ENCODE measurements at regions not wholly inside any gene's neighbourhood (a gene's known extent, or its start where the extent isn't known, plus 50 kb on each side); places are given as distances from the start of the nearest gene placed in this dataset.

DNA sequence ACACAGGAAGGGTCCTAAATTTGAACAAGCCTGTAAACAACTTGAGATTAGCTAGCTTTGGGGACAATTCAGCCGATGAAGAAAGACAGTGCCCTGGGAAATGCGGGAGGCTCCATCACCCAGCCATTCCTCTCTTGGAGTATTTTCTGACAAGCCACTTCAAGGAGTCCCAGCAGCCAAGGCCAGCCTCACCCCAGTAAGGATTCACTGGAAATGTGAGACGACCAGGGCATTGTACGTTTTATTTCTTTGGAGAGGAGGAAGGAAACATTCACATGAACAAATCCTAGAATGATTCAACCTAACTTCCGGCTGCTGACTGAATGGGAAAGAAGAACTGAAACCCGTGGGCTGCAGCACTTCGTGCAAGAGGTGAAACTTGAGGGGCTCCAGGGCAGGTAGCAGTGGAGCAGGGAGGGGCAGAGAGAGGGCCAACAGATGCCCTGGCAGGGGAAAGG, 116.4 kb upstream of the ARHGEF3 start:
- no peak overlapping the region for H3K27ac ChIP-seq (ENCODE audit: low read depth in 2 of 2, low read length in 2 of 2)
- no peak for FAIRE-seq
- TF ChIP-seq, protein P1, sequence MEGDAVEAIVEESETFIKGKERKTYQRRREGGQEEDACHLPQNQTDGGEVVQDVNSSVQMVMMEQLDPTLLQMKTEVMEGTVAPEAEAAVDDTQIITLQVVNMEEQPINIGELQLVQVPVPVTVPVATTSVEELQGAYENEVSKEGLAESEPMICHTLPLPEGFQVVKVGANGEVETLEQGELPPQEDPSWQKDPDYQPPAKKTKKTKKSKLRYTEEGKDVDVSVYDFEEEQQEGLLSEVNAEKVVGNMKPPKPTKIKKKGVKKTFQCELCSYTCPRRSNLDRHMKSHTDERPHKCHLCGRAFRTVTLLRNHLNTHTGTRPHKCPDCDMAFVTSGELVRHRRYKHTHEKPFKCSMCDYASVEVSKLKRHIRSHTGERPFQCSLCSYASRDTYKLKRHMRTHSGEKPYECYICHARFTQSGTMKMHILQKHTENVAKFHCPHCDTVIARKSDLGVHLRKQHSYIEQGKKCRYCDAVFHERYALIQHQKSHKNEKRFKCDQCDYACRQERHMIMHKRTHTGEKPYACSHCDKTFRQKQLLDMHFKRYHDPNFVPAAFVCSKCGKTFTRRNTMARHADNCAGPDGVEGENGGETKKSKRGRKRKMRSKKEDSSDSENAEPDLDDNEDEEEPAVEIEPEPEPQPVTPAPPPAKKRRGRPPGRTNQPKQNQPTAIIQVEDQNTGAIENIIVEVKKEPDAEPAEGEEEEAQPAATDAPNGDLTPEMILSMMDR (IDR thresholded peaks at IDR 0.05; ENCODE audit: borderline replicate concordance, extremely low read depth, insufficient read depth) = no peak
- no peak overlapping the region for H3K9ac ChIP-seq (ENCODE audit: low read length in 3 of 3)
- H3K4me3 ChIP-seq (ENCODE audit: low read length in 3 of 3) = no peak overlapping the region
- no peaks in the 10 kb centered on the region for H3K4me1 ChIP-seq (ENCODE audit: control insufficient read depth in 2 of 3, insufficient read depth in 2 of 3, low read depth in 1 of 3, low read length in 3 of 3)
- no peaks in the 10 kb centered on the region for H3K27me3 ChIP-seq (ENCODE audit: control insufficient read depth, insufficient read depth, low read length)
- no peaks in the 10 kb centered on the region for H3K9me3 ChIP-seq (ENCODE audit: control insufficient read depth in 2 of 3, insufficient read depth in 1 of 3, low read length in 3 of 3)
- intact Hi-C loops (cut with DNase I) = no loop called here
- DNase-seq = peak in 1 of 5 donors; percentile 29
- H3K36me3 ChIP-seq (ENCODE audit: control insufficient read depth in 2 of 3, insufficient read depth in 3 of 3, low read length in 3 of 3) = no peaks in the 10 kb centered on the region

- Histone ChIP-seq H3K9ac (ENCODE audit: low read length in 3 of 3) (no peak overlapping the region), H3K27ac (ENCODE audit: low read depth in 2 of 2, low read length in 2 of 2) (no peak overlapping the region), H3K4me1 (ENCODE audit: control insufficient read depth in 2 of 3, insufficient read depth in 2 of 3, low read depth in 1 of 3, low read length in 3 of 3) (no peaks in the 10 kb centered on the region), H3K36me3 (ENCODE audit: control insufficient read depth in 2 of 3, insufficient read depth in 3 of 3, low read length in 3 of 3) (no peaks in the 10 kb centered on the region), H3K27me3 (ENCODE audit: control insufficient read depth, insufficient read depth, low read length) (no peaks in the 10 kb centered on the region), H3K4me3 (ENCODE audit: low read length in 3 of 3) (no peak overlapping the region), H3K9me3 (ENCODE audit: control insufficient read depth in 2 of 3, insufficient read depth in 1 of 3, low read length in 3 of 3) (no peaks in the 10 kb centered on the region)
- DNase-seq (peak in 3 of 5 donors; percentile 49 to 73 (median 67)), FAIRE-seq (no peak)
- TF ChIP-seq, protein P1 (IDR thresholded peaks at IDR 0.05; ENCODE audit: borderline replicate concordance, extremely low read depth, insufficient read depth) = no peak
- intact Hi-C loops (cut with DNase I) = no loop called here
Measured at GRCh38 chr3:56917361-56918110, 115.8 kb upstream of the ARHGEF3 start.

- H3K9ac ChIP-seq (ENCODE audit: low read length in 3 of 3) = no peak overlapping the region
- DNase-seq = no peak
- no peaks in the 10 kb centered on the region for H3K4me1 ChIP-seq (ENCODE audit: control insufficient read depth in 2 of 3, insufficient read depth in 2 of 3, low read depth in 1 of 3, low read length in 3 of 3)
- TF ChIP-seq, protein P1 (IDR thresholded peaks at IDR 0.05; ENCODE audit: borderline replicate concordance, extremely low read depth, insufficient read depth) = no peak
- intact Hi-C loops (cut with DNase I) = no loop called here
- no peaks in the 10 kb centered on the region for H3K9me3 ChIP-seq (ENCODE audit: control insufficient read depth in 2 of 3, insufficient read depth in 1 of 3, low read length in 3 of 3)
- H3K4me3 ChIP-seq (ENCODE audit: low read length in 3 of 3) = peak overlapping the region in 1 of 3 donors; percentile 46
- H3K36me3 ChIP-seq (ENCODE audit: control insufficient read depth in 2 of 3, insufficient read depth in 3 of 3, low read length in 3 of 3) = no peaks in the 10 kb centered on the region
- H3K27me3 ChIP-seq (ENCODE audit: control insufficient read depth, insufficient read depth, low read length) = no peaks in the 10 kb centered on the region
- H3K27ac ChIP-seq (ENCODE audit: low read depth in 2 of 2, low read length in 2 of 2) = peak overlapping the region; percentile 26 to 34
- FAIRE-seq = no peak
Measured at GRCh38 chr3:56916716-56917360, 115.1 kb upstream of the ARHGEF3 start.

Measured in kidney (tissue), 13 donors.